ENCODE measurements at regions not wholly inside any gene's neighbourhood (a gene's known extent, or its start where the extent isn't known, plus 50 kb on each side); places are given as distances from the start of the nearest gene placed in this dataset.
"Not testable (repeated sequence)": the region's sequence is repeated elsewhere in the genome, so short reads cannot be mapped to it uniquely, and the experiment has no call there.

- DNase-seq (ENCODE audit: low spot score) = no peak
Measured at GRCh38 chr10:25867321-25867720, 66.7 kb upstream of the MYO3A start.

GRCh38 chr10:25869067-25869591, 64.9 kb upstream of the MYO3A start:
- no peak for DNase-seq (ENCODE audit: low spot score)

GRCh38 chr10:25869609-25870008, 64.4 kb upstream of the MYO3A start:
- no peak for DNase-seq (ENCODE audit: low spot score)

DNA sequence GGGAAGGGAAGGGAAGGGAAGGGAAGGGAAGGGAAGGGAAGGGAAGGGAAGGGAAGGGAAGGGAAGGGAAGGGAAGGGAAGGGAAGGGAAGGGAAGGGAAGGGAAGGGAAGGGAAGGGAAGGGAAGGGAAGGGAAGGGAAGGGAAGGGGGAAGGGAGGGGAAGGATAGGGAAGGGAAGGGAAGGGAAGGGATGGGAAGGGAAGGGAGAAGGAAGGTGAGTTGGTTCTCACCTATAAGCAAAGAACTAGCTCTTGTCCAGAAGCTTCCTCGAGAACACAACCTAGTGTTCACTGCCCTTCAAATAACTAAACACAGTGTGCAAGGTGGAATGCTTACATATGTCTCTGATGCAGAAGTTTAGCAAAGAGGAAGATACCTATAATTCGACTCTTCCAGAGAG, 59.6 kb upstream of the MYO3A start:
- DNase-seq (ENCODE audit: low spot score) = not testable (repeated sequence)

- DNase-seq (ENCODE audit: low spot score) = peak; percentile 13
Measured at GRCh38 chr10:25875556-25876165, 58.4 kb upstream of the MYO3A start.

DNA sequence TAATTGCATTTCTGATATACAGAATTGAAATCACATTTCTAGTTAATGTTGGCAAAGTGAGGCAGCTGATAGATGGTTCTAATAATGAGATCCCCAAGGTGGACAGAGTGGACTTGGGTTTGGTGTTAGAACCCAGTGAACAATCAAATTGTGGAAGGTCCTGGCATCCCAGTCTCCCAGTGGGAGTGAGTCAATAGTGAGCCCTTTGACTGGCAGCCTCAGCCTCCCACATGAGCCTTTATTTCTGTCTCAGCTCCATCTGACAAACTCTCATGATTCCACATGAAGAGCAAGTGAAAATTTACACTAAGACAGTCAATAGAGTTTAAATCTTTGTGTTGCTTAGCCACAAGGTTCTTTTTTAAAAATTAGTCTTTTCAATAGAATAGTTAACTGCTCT, 56.7 kb upstream of the MYO3A start:
- no peak for DNase-seq (ENCODE audit: low spot score)

Measured in COLO829 (cell line).